GM20431 (cell line): ENCODE measurements at regions not wholly inside any gene's neighbourhood (a gene's known extent, or its start where the extent isn't known, plus 50 kb on each side); places are given as distances from the start of the nearest gene placed in this dataset.

ENCODE experiments used
- in situ Hi-C: fragments of 300-500 bp; cut with MseI, MboI; formaldehyde crosslinking; loops from one replicate; pipeline ENCODE4 v1.15.0; 2020; ENCODE audit warnings: low sequenced_read_pairs; ENCODE audit not compliant: unreplicated experiment

GRCh38 chr5:67281874-67282273 lies 85.3 kb upstream of the CD180 start:
- in situ Hi-C loops: no loop called here

- in situ Hi-C loops: no loop called here
These were observed 77.2 kb upstream of the CD180 start for GRCh38 chr5:67273689-67274356.

- in situ Hi-C loops: no loop called here
These were observed 76.0 kb upstream of the CD180 start for GRCh38 chr5:67272453-67273130.

- in situ Hi-C loops: no loop called here
These were observed 71.8 kb upstream of the CD180 start for GRCh38 chr5:67268231-67269021.

GRCh38 chr5:67267512-67268216 lies 71.1 kb upstream of the CD180 start:
- in situ Hi-C loops: no loop called here

- in situ Hi-C loops: no loop called here
These were observed 70.2 kb upstream of the CD180 start for GRCh38 chr5:67266654-67267350.

- in situ Hi-C loops: no loop called here
These were observed 69.4 kb upstream of the CD180 start for GRCh38 chr5:67265951-67266350.

GRCh38 chr5:67263656-67264408 lies 67.2 kb upstream of the CD180 start:
- in situ Hi-C loops: no loop called here

GRCh38 chr5:67262956-67263355 lies 66.4 kb upstream of the CD180 start:
- in situ Hi-C loops: no loop called here

- in situ Hi-C loops: no loop called here
These were observed 65.6 kb upstream of the CD180 start for GRCh38 chr5:67262206-67262605.

- in situ Hi-C loops: no loop called here
These were observed 63.1 kb upstream of the CD180 start for GRCh38 chr5:67259548-67260215.

- in situ Hi-C loops: no loop called here
These were observed 60.9 kb upstream of the CD180 start for GRCh38 chr5:67257500-67257899.

GRCh38 chr5:67257077-67257476 lies 60.5 kb upstream of the CD180 start:
- in situ Hi-C loops: no loop called here

- in situ Hi-C loops: no loop called here
These were observed 59.3 kb upstream of the CD180 start for GRCh38 chr5:67255881-67256280.

- in situ Hi-C loops: no loop called here
These were observed 57.3 kb upstream of the CD180 start for GRCh38 chr5:67253911-67254310.

GRCh38 chr5:67249590-67249895 lies 52.9 kb upstream of the CD180 start:
- in situ Hi-C loops: loop anchor here (25.0 kb wide), 2 partner anchors 1013 to 1213 kb away; no protein-coding TSS in a partner anchor

- in situ Hi-C loops: loop anchor here (25.0 kb wide), 2 partner anchors 1013 to 1213 kb away; no protein-coding TSS in a partner anchor
These were observed 52.3 kb upstream of the CD180 start for GRCh38 chr5:67248703-67249589.
